Suprapubic skin (tissue), 4 donors: ENCODE measurements at regions not wholly inside any gene's neighbourhood (a gene's known extent, or its start where the extent isn't known, plus 50 kb on each side); places are given as distances from the start of the nearest gene placed in this dataset.

Experiments
- EP300 ChIP-seq: sonication (generic); formaldehyde crosslinking; IDR thresholded peaks from one replicate; pipeline ENCODE4 v1.6.1; 2017; ENCODE audit warnings: antibody characterized with exemption
- POLR2AphosphoS5 ChIP-seq, 3 donors: sonication (generic); formaldehyde crosslinking; IDR thresholded peaks; one replicate each; pipeline ENCODE4 v1.6.1; 2017; ENCODE audit warnings: antibody characterized with exemption in 3 of 3

DNA sequence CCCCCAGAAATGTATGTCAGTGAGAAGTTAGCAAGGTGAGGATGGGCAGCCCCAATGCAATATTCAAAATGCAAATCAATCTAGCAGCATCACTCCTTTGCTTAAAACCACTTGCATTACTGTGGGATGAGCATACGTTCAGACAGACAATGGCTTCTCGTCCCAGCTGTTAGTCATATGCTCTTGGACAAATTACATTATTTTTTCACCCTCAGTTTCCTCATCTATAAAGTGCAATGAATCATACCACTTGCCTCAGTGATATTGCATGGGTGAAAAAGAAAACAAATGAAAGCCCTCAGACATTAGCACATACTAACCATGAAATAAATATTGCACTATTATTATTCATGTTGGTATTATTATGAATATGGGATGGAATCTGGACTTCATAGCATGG is 132.3 kb downstream of the C12orf75 start:
- TF ChIP-seq POLR2AphosphoS5 (IDR thresholded peaks at IDR 0.05) = no peak
- no peak for TF ChIP-seq EP300
